H7 (cell line): ENCODE measurements at regions not wholly inside any gene's neighbourhood (a gene's known extent, or its start where the extent isn't known, plus 50 kb on each side); places are given as distances from the start of the nearest gene placed in this dataset.

Source experiments
- DNase-seq: peaks from one replicate; pipeline ENCODE4 v3.0.0; 2012
- H3K27me3 ChIP-seq: 2 replicates; pipeline ENCODE4 v1.6.0; 2011; ENCODE audit warnings: mild to moderate bottlenecking, low read length; ENCODE audit not compliant: control insufficient read depth, insufficient read depth
- H3K36me3 ChIP-seq: replicated peaks from 2 replicates; pipeline ENCODE4 v1.5.1; 2011; ENCODE audit warnings: low read length; ENCODE audit not compliant: control insufficient read depth, insufficient read depth
- H3K4me3 ChIP-seq: 2 replicates; pipeline ENCODE4 v1.5.1; 2011; ENCODE audit warnings: low read depth, mild to moderate bottlenecking, control low read depth, low read length, moderate library complexity; ENCODE audit not compliant: insufficient read depth

DNA sequence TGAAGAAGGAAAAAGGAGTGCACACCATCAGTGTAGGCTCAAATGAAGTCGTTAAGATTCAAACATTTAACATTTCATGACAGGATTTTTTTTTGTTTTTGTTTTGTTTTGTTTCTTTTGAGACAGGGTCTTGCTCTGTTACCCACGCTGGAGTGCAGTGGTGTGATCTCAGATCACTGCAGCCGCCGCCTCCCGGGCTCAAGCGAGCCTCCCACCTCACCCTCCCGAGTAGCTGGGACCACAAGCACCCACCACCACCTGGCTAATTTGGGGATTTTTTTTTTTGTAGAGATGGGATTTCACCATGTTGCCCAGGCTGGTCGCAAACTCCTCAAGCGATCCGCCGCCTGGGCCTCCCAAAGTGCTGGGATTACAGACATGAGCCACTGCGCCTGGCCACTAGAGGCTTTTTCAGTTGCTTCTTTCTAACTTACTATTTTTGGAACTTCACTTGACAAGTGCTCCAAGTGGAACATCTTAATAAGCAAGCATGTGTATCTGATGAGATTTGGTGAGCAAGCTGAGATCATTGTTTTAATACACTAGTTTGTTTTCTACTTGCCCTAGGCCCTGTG is 78.9 kb upstream of the CNKSR2 start:
- Histone ChIP-seq H3K36me3 (no peaks in the 10 kb centered on the region), H3K4me3 (no peak overlapping the region), H3K27me3 (no peaks in the 10 kb centered on the region)
- DNase-seq: no peak

GRCh38 chrX:21305799-21306336 is 68.3 kb upstream of the CNKSR2 start:
- H3K27me3 ChIP-seq: no peaks in the 10 kb centered on the region
- DNase-seq: no peak
- no peak overlapping the region for H3K4me3 ChIP-seq
- H3K36me3 ChIP-seq: no peaks in the 10 kb centered on the region

DNA sequence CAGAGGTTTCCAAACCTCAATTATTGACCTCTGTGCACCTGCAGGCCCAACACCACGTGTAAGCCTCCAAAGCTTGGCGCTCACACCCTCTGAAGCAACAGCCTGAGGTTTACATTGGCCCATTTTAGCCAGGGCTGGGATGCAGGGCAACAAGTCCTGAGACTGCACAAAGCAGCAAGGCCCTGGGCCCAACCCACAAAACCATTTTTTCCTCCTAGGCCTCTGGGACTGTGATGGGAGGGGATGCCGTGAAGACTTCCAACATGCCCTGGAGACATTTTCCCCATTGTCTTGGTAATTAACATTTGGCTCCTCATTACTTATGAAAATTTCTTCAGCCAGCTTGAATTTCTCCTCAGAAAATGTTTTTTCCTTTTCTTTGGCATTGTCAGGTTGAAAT is 54.9 kb upstream of the CNKSR2 start:
- Histone ChIP-seq H3K4me3 (no peak overlapping the region), H3K27me3 (no peaks in the 10 kb centered on the region), H3K36me3 (no peaks in the 10 kb centered on the region)
- no peak for DNase-seq
